ENCODE measurements at regions not wholly inside any gene's neighbourhood (a gene's known extent, or its start where the extent isn't known, plus 50 kb on each side); places are given as distances from the start of the nearest gene placed in this dataset.

DNA sequence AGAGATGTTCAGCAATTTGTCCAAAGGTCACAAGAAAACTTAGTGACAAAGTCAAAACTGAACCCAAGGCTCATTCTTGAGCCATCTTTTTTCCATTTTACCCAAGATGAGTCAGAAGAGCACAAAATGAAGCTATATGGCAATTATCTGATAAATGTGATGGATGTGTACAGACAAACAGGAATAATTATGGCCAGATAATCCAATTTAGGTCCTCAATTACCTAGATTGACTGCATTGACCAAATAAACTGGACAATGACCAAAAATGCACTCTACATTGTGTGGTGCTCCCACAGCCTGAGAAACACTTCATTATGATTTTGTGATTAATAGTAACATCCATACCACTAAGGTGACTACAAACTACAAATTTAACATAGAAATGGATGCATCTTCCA lies 1105.8 kb downstream of the IGSF11 start (continued):
- TF ChIP-seq CHD2 (IDR thresholded peaks at IDR 0.05; ENCODE audit: low read length, partially characterized antibody) (peak; percentile 76), ELF1 (IDR thresholded peaks at IDR 0.05) (no peak), MEF2A (IDR thresholded peaks at IDR 0.05; ENCODE audit: borderline replicate concordance, low read depth) (no peak)
- TF ChIP-seq, protein P1, sequence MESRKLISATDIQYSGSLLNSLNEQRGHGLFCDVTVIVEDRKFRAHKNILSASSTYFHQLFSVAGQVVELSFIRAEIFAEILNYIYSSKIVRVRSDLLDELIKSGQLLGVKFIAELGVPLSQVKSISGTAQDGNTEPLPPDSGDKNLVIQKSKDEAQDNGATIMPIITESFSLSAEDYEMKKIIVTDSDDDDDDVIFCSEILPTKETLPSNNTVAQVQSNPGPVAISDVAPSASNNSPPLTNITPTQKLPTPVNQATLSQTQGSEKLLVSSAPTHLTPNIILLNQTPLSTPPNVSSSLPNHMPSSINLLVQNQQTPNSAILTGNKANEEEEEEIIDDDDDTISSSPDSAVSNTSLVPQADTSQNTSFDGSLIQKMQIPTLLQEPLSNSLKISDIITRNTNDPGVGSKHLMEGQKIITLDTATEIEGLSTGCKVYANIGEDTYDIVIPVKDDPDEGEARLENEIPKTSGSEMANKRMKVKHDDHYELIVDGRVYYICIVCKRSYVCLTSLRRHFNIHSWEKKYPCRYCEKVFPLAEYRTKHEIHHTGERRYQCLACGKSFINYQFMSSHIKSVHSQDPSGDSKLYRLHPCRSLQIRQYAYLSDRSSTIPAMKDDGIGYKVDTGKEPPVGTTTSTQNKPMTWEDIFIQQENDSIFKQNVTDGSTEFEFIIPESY (IDR thresholded peaks at IDR 0.05; ENCODE audit: borderline replicate concordance, low read depth): no peak
- TF ChIP-seq, protein P2, sequence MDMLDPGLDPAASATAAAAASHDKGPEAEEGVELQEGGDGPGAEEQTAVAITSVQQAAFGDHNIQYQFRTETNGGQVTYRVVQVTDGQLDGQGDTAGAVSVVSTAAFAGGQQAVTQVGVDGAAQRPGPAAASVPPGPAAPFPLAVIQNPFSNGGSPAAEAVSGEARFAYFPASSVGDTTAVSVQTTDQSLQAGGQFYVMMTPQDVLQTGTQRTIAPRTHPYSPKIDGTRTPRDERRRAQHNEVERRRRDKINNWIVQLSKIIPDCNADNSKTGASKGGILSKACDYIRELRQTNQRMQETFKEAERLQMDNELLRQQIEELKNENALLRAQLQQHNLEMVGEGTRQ (IDR thresholded peaks at IDR 0.05; ENCODE audit: borderline replicate concordance, low read depth, low read length): no peak

DNA sequence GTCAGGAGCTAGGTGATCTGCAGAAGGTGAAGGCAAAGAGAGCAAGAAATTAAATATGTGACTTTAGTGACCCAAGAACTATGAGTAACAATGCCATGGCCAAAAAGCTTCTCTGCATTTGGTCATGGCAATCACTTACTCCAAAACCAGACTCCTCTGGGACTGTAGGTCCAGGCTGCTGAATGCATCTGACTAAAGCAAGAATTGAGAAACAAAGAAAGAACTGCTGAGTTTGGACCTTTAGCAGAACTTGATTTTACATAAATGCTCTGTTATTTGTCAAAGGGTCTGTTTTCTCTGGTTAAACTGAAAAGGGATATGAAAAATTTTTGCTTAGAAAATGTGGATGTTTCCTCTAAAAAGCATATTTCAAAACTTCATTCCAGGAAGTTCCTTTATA lies 1102.2 kb downstream of the IGSF11 start:
- no peaks in the 10 kb centered on the region for H3K9me3 ChIP-seq
- no peak overlapping the region for H3K27ac ChIP-seq (ENCODE audit: low read depth in 2 of 2, low read length in 1 of 2)
- no peak for DNase-seq
- no peaks in the 10 kb centered on the region for H4K20me1 ChIP-seq (ENCODE audit: insufficient read depth)
- H3K4me3 ChIP-seq (ENCODE audit: low read depth in 2 of 2, low read length in 1 of 2): no peak overlapping the region
- no peak overlapping the region for H3K9ac ChIP-seq
- no peaks in the 10 kb centered on the region for H3K36me3 ChIP-seq (replicated peaks in 1 of 2; ENCODE audit: control insufficient read depth in 1 of 2, insufficient read depth in 2 of 2, low read length in 1 of 2)
- H3K4me1 ChIP-seq (ENCODE audit: control insufficient read depth in 1 of 2, insufficient read depth in 2 of 2, low read depth in 1 of 2, low read length in 1 of 2): peaks cover 0 to 18% of the 10 kb centered on the region in 2 experiments; a peak in 3 of 4 replicates
- no peak overlapping the region for H3K4me2 ChIP-seq
- no peaks in the 10 kb centered on the region for H3K9me2 ChIP-seq
- TF ChIP-seq, protein P3, sequence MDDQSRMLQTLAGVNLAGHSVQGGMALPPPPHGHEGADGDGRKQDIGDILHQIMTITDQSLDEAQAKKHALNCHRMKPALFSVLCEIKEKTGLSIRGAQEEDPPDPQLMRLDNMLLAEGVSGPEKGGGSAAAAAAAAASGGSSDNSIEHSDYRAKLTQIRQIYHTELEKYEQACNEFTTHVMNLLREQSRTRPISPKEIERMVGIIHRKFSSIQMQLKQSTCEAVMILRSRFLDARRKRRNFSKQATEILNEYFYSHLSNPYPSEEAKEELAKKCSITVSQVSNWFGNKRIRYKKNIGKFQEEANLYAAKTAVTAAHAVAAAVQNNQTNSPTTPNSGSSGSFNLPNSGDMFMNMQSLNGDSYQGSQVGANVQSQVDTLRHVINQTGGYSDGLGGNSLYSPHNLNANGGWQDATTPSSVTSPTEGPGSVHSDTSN (IDR thresholded peaks at IDR 0.05): no peak
- TF ChIP-seq, protein P4, sequence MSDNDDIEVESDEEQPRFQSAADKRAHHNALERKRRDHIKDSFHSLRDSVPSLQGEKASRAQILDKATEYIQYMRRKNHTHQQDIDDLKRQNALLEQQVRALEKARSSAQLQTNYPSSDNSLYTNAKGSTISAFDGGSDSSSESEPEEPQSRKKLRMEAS (IDR thresholded peaks at IDR 0.05; ENCODE audit: low read depth): no peak
- no peak for TF ChIP-seq ELF1 (IDR thresholded peaks at IDR 0.05)
- TF ChIP-seq YY1 (IDR thresholded peaks at IDR 0.05; ENCODE audit: low read depth): no peak
- TF ChIP-seq RFX5 (IDR thresholded peaks at IDR 0.05; ENCODE audit: low read length): no peak
- TF ChIP-seq, protein P1 (IDR thresholded peaks at IDR 0.05; ENCODE audit: borderline replicate concordance, low read depth): no peak
- TF ChIP-seq JUND (IDR thresholded peaks at IDR 0.05): no peak
- TF ChIP-seq FOXJ3 (CRISPR knock-in tag; IDR thresholded peaks at IDR 0.05): no peak
- no peak for TF ChIP-seq TAF1 (IDR thresholded peaks at IDR 0.05; ENCODE audit: borderline replicate concordance, low read depth, low read length)
- TF ChIP-seq, protein P5, sequence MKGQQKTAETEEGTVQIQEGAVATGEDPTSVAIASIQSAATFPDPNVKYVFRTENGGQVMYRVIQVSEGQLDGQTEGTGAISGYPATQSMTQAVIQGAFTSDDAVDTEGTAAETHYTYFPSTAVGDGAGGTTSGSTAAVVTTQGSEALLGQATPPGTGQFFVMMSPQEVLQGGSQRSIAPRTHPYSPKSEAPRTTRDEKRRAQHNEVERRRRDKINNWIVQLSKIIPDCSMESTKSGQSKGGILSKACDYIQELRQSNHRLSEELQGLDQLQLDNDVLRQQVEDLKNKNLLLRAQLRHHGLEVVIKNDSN (IDR thresholded peaks at IDR 0.05; ENCODE audit: borderline replicate concordance, low read depth): no peak
- no peak for TF ChIP-seq RXRA (IDR thresholded peaks at IDR 0.05; ENCODE audit: borderline replicate concordance, low read depth)
- no peak for TF ChIP-seq POLR2AphosphoS5 (IDR thresholded peaks at IDR 0.05; ENCODE audit: low read depth, low read length)
- no peak for TF ChIP-seq NFIC (IDR thresholded peaks at IDR 0.05; ENCODE audit: borderline replicate concordance)
- no peak for TF ChIP-seq TEAD4 (IDR thresholded peaks at IDR 0.05; ENCODE audit: borderline replicate concordance, insufficient read depth)
- TF ChIP-seq TCF12 (IDR thresholded peaks at IDR 0.05): no peak
- no peak overlapping the region for H2AFZ ChIP-seq (ENCODE audit: low read depth)
- H3F3A ChIP-seq (replicated peaks; ENCODE audit: insufficient read depth): no peaks in the 10 kb centered on the region
- no peaks in the 10 kb centered on the region for H3K79me2 ChIP-seq (ENCODE audit: insufficient read depth)
- H3K27me3 ChIP-seq (ENCODE audit: insufficient read depth): no peaks in the 10 kb centered on the region
- POLR2A ChIA-PET: no interaction called here
- CTCF ChIA-PET: interaction anchor here (1.2 kb wide), 1 partner anchor 9 kb away, joined by 3 read pairs; no protein-coding TSS in a partner anchor
